ENCODE measurements at regions not wholly inside any gene's neighbourhood (a gene's known extent, or its start where the extent isn't known, plus 50 kb on each side); places are given as distances from the start of the nearest gene placed in this dataset.

GRCh38 chr15:70292076-70292760, 194.5 kb upstream of the TLE3 start (continued):
- TF ChIP-seq, protein P1, sequence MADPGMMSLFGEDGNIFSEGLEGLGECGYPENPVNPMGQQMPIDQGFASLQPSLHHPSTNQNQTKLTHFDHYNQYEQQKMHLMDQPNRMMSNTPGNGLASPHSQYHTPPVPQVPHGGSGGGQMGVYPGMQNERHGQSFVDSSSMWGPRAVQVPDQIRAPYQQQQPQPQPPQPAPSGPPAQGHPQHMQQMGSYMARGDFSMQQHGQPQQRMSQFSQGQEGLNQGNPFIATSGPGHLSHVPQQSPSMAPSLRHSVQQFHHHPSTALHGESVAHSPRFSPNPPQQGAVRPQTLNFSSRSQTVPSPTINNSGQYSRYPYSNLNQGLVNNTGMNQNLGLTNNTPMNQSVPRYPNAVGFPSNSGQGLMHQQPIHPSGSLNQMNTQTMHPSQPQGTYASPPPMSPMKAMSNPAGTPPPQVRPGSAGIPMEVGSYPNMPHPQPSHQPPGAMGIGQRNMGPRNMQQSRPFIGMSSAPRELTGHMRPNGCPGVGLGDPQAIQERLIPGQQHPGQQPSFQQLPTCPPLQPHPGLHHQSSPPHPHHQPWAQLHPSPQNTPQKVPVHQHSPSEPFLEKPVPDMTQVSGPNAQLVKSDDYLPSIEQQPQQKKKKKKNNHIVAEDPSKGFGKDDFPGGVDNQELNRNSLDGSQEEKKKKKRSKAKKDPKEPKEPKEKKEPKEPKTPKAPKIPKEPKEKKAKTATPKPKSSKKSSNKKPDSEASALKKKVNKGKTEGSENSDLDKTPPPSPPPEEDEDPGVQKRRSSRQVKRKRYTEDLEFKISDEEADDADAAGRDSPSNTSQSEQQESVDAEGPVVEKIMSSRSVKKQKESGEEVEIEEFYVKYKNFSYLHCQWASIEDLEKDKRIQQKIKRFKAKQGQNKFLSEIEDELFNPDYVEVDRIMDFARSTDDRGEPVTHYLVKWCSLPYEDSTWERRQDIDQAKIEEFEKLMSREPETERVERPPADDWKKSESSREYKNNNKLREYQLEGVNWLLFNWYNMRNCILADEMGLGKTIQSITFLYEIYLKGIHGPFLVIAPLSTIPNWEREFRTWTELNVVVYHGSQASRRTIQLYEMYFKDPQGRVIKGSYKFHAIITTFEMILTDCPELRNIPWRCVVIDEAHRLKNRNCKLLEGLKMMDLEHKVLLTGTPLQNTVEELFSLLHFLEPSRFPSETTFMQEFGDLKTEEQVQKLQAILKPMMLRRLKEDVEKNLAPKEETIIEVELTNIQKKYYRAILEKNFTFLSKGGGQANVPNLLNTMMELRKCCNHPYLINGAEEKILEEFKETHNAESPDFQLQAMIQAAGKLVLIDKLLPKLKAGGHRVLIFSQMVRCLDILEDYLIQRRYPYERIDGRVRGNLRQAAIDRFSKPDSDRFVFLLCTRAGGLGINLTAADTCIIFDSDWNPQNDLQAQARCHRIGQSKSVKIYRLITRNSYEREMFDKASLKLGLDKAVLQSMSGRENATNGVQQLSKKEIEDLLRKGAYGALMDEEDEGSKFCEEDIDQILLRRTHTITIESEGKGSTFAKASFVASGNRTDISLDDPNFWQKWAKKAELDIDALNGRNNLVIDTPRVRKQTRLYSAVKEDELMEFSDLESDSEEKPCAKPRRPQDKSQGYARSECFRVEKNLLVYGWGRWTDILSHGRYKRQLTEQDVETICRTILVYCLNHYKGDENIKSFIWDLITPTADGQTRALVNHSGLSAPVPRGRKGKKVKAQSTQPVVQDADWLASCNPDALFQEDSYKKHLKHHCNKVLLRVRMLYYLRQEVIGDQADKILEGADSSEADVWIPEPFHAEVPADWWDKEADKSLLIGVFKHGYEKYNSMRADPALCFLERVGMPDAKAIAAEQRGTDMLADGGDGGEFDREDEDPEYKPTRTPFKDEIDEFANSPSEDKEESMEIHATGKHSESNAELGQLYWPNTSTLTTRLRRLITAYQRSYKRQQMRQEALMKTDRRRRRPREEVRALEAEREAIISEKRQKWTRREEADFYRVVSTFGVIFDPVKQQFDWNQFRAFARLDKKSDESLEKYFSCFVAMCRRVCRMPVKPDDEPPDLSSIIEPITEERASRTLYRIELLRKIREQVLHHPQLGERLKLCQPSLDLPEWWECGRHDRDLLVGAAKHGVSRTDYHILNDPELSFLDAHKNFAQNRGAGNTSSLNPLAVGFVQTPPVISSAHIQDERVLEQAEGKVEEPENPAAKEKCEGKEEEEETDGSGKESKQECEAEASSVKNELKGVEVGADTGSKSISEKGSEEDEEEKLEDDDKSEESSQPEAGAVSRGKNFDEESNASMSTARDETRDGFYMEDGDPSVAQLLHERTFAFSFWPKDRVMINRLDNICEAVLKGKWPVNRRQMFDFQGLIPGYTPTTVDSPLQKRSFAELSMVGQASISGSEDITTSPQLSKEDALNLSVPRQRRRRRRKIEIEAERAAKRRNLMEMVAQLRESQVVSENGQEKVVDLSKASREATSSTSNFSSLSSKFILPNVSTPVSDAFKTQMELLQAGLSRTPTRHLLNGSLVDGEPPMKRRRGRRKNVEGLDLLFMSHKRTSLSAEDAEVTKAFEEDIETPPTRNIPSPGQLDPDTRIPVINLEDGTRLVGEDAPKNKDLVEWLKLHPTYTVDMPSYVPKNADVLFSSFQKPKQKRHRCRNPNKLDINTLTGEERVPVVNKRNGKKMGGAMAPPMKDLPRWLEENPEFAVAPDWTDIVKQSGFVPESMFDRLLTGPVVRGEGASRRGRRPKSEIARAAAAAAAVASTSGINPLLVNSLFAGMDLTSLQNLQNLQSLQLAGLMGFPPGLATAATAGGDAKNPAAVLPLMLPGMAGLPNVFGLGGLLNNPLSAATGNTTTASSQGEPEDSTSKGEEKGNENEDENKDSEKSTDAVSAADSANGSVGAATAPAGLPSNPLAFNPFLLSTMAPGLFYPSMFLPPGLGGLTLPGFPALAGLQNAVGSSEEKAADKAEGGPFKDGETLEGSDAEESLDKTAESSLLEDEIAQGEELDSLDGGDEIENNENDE (IDR thresholded peaks at IDR 0.05; ENCODE audit: insufficient replicate concordance, low read length) = no peak
- TF ChIP-seq CREB1 (IDR thresholded peaks at IDR 0.05) (no peak), EGR1 (IDR thresholded peaks at IDR 0.05; ENCODE audit: borderline replicate concordance, low read depth, low read length) (no peak), NANOG (IDR thresholded peaks at IDR 0.05; ENCODE audit: insufficient read depth, low read depth, low read length, poor library complexity, severe bottlenecking) (no peak), POLR2AphosphoS5 (IDR thresholded peaks at IDR 0.05; ENCODE audit: low read depth, low read length) (no peak), SP2 (IDR thresholded peaks at IDR 0.05; ENCODE audit: low read length) (no peak), SP4 (IDR thresholded peaks at IDR 0.05; ENCODE audit: low read length) (no peak), USF2 (IDR thresholded peaks at IDR 0.05; ENCODE audit: low read length) (no peak), RBBP5 (IDR thresholded peaks at IDR 0.05; ENCODE audit: borderline replicate concordance, low read depth, low read length) (no peak)

Measured in H1 (cell line).